GM18498 (cell line): ENCODE measurements at regions not wholly inside any gene's neighbourhood (a gene's known extent, or its start where the extent isn't known, plus 50 kb on each side); places are given as distances from the start of the nearest gene placed in this dataset.

Experiments
- ATAC-seq: cut with Tn5 transposase; IDR thresholded peaks from one replicate; pipeline ENCODE4 v1.9.1; 2021; ENCODE audit warnings: mild to moderate bottlenecking, moderate library complexity; ENCODE audit not compliant: unreplicated experiment

DNA sequence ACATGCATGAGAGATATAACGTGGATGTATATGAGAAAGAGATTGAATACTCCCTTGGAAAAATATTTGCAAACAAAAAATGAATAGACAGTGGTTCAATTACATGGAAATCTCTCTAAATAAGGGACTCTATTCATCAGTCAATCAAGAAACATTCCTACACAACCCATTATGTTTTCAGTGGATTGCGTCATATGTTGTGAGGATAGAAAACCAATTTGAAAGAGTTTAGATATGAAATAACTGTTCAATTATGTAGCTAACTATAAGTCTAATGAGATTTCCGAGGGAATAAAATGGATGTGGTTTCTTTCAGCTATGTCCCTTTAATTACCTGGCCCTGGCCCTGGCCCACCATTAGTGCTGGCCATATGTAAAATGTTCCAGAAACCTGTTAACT lies 86.7 kb upstream of the TMCO5A start:
- no peak for ATAC-seq

DNA sequence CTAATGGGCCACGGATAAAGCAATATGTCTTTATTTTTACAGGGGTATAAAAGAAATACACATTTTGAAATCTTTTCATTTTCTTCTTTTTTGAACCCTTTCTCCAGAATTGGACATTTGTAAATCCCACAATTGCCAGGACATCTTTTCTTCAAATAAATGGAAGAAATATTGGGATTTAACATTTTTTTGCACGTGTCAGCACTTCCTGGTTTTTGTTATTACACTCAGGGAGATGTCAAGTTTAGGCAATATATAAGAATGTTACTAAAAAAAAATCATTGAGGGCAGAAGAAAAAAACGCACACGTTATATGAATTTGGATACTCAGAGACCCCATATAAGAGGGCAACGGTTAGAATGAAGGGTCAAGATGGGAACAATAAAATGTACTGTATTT lies 78.3 kb upstream of the TMCO5A start:
- ATAC-seq, result no peak

DNA sequence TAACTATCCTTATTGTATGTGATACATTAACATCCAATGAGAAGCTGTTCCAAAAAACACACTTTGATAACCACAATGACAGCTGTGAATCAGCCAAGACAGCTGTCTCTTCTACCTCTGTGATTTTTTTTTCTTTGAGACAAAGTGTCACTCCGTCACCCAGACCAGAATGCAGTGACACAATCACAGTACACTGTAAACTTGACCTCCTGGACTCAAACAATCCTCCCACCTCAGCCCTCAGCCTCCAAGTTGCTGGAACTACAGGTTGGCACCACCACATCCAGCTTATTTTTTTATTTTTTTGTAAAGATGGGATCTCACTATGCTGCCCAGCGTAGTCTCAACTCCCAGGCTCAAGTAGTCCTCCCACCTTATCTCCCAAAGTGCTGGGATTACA lies 73.5 kb upstream of the TMCO5A start:
- no peak for ATAC-seq

DNA sequence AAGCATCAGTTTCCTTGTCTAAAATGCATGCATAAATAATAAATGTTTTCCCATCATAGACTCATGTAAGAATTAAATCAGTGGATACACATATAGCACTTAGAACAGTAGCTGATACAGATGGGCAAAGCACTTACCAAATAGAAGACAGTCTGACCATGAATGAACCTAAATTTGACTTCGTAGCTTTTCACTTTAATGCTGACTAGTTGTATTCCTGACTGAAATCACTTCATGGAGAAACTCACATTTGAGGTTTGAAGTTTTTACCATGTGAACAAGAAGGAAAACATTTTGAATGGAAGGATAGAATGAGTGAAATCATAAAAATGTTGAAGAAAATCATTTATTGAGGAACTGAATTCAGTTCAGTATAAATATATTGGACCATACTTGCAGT lies 68.8 kb upstream of the TMCO5A start:
- ATAC-seq, result no peak

DNA sequence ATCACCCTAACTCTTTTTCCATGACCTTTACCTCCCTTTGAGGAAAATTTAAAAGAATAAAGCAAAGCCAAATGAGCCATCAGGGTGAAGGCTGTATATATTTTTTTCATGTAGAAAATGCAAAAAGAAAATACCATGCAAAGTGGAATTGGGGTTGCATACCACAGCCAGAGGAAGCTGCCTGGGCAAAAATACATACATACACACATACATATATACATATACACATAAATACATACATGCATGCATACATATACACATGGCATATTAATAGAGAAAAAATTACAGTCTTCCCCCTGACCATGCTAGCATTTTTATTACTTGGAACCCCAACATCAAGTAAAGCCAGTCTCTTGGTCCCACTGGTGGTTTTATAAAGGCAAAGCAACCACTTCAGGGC lies 63.7 kb upstream of the TMCO5A start:
- no peak for ATAC-seq

DNA sequence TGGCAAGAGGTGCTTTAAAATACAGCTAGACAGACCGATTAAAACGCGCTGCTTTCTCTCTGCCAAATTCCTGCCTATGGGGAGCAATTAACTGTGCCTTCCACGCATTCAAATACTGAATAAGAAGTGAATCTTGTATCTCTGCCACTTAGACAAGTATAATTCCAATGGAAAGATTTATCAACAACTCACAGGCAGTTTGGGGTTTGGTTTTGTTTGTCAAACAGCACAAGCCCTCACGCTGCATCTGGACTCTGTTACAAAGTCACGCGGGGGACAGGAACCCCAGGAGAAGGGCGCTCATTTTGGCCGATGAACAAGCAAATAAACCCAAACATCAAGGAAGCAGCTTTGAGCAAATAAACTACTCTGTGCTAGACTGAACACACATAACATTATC lies 61.8 kb upstream of the TMCO5A start:
- ATAC-seq, result no peak

DNA sequence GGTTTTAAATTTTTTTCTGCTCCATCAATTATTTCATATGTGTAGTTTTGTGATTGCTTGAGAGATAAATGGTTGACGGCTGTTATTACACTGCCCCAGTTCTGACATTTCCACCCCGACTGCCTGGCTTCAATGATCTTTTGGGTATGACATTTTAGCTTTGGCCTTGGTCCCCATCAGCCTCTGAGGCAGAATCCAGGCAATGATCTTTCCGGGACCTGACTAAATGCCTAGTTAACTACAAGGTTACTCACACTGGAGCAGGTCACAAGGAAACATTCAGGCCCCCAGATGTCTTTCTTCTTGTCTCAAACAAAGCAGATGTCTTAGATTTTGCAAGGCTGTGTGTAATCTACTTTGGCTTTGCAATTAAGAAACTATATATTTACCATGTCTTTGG lies 61.1 kb upstream of the TMCO5A start:
- ATAC-seq, result no peak

DNA sequence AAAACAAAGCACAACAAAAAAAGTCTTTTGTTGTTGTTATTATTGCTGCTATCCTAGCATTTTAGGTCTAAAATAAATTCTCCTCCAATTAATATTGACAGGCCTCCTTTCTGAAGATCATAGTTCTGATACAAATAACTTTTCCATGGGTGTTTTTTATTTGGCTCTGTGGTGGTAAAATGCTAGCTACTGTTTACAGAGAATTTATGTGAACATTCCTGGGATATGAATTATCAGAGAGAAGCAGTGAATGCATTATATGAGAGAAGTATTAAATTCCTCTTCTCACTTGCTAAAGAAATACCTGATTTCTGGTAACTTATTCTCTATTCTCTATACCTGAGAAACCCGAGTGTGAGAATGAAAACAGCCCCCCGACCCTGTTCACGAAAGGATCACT lies 57.5 kb upstream of the TMCO5A start:
- ATAC-seq, result no peak

DNA sequence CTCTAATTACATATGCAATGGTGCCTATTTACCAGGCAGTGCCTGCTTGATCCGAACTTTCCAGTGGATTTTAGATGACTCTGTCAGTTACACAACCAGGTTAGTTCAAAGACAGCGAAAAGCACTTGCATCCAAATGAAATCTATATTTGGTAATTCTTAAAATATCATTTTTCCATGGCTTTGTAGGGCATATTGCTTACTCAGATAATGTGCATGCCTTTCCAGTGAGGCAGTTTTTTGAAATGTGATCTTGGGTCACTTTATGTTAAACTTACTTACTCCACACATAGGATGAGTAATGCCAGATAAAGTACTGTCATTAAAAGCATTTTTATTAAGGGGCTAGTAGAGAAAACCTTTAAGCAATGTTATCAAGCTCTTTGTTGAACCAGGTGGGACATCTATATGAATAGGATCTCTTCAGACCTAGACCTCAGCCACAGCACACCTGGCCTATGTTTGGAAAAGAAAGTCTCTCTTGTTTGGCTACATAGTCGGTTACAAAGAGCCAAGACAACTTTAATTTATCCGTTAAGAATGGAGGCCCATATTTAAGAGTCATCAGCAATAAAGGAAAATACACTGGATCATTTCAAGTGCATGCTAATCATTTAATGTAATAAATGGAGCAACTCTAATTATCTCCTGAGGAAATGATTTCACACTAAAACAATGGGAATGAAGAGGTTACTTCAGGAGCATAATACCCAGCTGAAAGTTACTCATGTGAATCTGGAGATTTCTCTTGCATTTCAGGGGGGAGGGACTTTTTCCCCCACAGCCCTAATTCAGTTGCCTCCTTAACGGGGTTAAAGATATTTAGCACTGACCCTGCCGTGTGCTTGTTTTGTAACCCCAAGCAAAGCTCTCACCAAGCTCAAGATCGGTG lies 56.3 kb upstream of the TMCO5A start:
- ATAC-seq, result no peak

DNA sequence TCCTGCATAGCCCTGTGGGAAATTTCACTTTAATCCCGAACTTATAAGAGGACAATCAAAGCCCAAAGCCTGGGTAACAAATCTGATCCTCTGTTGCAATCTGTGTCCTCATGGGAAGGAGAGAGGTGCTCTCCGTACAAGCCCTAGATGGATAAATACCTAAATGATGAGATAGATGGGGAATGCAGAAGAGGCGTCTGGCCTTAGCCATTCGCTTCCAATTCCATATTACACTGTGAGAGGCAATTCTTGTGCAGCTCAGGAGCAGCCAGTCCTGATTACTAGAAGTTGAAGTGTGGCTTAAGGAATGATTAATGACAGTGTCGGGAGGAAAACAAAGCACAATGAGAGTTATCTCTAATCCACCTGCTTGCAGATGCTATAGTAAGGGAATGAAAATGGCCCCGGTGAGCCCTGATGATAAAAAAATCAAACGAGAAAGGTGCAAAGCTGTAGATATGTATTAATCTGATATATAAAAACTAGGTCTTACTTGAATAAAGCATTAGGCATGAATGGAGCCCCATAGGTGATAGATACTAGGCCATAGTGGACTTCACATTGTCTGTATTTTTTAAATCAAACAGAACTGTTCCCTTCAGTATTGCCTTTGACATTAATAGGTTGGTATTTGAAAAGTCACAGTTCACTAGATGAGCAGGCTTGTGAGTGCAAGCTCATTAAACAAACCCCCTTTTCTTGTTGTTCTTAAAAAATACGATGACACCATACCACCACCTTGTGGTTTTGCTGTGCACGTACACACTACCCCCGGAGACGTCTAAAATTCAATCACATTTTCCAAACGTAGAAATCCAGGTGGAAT lies 54.2 kb upstream of the TMCO5A start:
- peak; percentile 50 for ATAC-seq

DNA sequence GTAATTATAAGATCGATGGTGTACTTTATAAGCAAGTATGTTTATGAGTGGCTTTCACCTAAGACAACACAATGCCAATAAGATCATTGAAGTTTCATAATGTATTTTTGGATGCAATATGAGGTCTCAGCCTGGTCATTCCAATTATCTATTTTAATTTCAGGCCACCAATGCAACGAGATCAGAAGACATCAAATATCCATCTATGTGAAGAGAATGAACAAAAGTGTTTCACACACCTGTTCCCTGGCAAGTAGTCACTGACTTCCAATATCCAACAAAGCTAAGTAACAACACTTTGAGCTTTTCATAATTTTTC lies 53.6 kb upstream of the TMCO5A start:
- no peak for ATAC-seq

DNA sequence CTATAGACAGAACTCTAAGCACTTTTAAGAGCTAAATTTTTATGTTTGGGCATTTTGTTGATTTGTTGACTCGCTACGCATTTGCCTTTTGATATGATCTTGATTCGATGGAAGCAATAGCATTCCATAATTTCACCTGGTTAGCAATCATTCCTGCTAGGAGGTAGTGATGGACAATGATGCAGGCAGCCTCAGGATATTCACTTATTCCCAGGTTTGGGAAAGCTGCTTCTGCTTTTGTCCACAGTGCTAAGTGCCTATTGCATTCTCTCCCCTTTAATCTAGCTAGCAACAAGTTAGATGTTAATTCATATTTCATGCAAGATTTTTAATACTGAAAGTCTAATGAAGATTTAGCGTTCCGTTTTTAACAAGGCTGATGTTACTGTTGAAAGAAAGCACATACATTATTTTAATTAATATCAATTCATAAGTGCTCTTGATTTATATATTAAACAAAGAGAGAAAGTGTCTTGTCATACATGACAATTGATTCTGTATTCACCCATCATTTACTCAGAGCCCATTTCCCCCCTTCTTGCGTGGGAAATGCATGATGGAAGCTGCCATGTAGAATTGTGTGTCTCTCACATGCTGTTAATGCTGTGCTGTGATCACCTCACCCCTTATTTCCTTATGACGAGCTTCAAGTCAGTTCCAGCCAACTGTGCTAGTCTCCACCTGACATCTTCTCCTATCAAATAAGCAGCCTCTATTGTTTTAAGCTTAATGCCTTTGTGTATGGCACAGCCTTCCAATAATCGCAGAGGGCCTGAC lies 53.0 kb upstream of the TMCO5A start:
- no peak for ATAC-seq

DNA sequence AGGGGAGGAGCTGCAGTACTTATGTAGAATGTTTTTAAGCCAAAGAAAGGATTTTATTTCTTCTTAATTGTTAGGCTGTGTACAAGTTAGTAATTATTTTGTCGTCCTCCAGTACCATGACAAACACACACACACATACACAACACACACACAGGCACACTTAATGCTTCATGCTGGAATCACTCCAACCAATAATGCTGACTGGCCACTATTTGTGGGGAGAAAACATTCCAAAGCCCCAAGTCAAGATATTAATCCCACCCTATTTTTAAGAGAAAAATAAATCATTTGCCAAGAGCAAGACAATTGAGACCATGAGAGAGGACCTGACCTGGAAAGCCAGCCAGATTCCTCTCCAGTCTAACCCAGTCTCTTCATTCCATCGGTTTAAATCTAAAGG lies 51.8 kb upstream of the TMCO5A start:
- ATAC-seq, result no peak
